OCI-LY1 (cell line): ENCODE measurements at regions not wholly inside any gene's neighbourhood (a gene's known extent, or its start where the extent isn't known, plus 50 kb on each side); places are given as distances from the start of the nearest gene placed in this dataset.

ENCODE experiments used
- H2AFZ ChIP-seq: fragments of 200-600 bp; sonication (generic), shearing (Covaris generic); 2 replicates; pipeline ENCODE4 v1.6.0; 2014; ENCODE audit warnings: antibody characterized with exemption, mild to moderate bottlenecking, low read length
- H3F3A ChIP-seq: fragments of 200-600 bp; sonication (generic), shearing (Covaris generic); 2 replicates; pipeline ENCODE4 v1.6.0; 2014; ENCODE audit warnings: mild to moderate bottlenecking, antibody characterized with exemption, low read length, moderate library complexity; ENCODE audit not compliant: insufficient read depth
- H3K27ac ChIP-seq: fragments of 200-600 bp; sonication (generic); 2 replicates; pipeline ENCODE4 v1.5.1; 2014; ENCODE audit warnings: low read length, mixed run types, mild to moderate bottlenecking, low read depth; ENCODE audit not compliant: poor library complexity, severe bottlenecking
- H3K27me3 ChIP-seq: fragments of 200-600 bp; sonication (generic); 2 replicates; pipeline ENCODE4 v1.6.0; 2014; ENCODE audit warnings: antibody characterized with exemption, mild to moderate bottlenecking, low read length, moderate library complexity; ENCODE audit not compliant: insufficient read depth
- H3K36me3 ChIP-seq: fragments of 200-600 bp; sonication (generic); 2 replicates; pipeline ENCODE4 v1.6.1; 2014; ENCODE audit warnings: mild to moderate bottlenecking, antibody characterized with exemption, low read length, moderate library complexity, mixed read lengths; ENCODE audit not compliant: insufficient read depth
- H3K4me1 ChIP-seq: fragments of 200-600 bp; sonication (generic); 2 replicates; pipeline ENCODE4 v1.5.1; 2014; ENCODE audit warnings: mild to moderate bottlenecking, low read length, moderate library complexity; ENCODE audit not compliant: insufficient read depth, severe bottlenecking
- H3K4me2 ChIP-seq: fragments of 200-600 bp; sonication (generic), shearing (Covaris generic); 2 replicates; pipeline ENCODE4 v1.6.1; 2014; ENCODE audit warnings: low read length
- H3K4me3 ChIP-seq: fragments of 200-600 bp; sonication (generic); 2 replicates; pipeline ENCODE4 v1.5.1; 2014; ENCODE audit warnings: low read length, low read depth, mild to moderate bottlenecking, mixed read lengths; ENCODE audit not compliant: poor library complexity, severe bottlenecking
- H3K79me2 ChIP-seq: fragments of 200-600 bp; shearing (Covaris generic); 2 replicates; pipeline ENCODE4 v1.6.1; 2016; ENCODE audit warnings: mixed run types, low read length, mixed read lengths; ENCODE audit not compliant: insufficient read depth
- H3K9ac ChIP-seq: fragments of 200-600 bp; sonication (generic), shearing (Covaris generic); 2 replicates; pipeline ENCODE4 v1.6.1; 2014; ENCODE audit warnings: mild to moderate bottlenecking, low read length, mixed read lengths
- H3K9me2 ChIP-seq: fragments of 200-600 bp; sonication (generic), shearing (Covaris generic); 2 replicates; pipeline ENCODE4 v1.6.1; 2014; ENCODE audit warnings: low read depth, mild to moderate bottlenecking, low read length, mixed read lengths
- H3K9me3 ChIP-seq: fragments of 200-600 bp; shearing (Covaris generic); 2 replicates; pipeline ENCODE4 v1.6.1; 2014; ENCODE audit warnings: low read length, mixed read lengths
- H4K20me1 ChIP-seq: fragments of 200-600 bp; sonication (generic), shearing (Covaris generic); 2 replicates; pipeline ENCODE4 v1.6.0; 2016; ENCODE audit warnings: mild to moderate bottlenecking, low read length; ENCODE audit not compliant: insufficient read depth
- EZH2 ChIP-seq: fragments of 200-600 bp; sonication (generic), shearing (Covaris generic); IDR thresholded peaks from 2 replicates; pipeline ENCODE4 v1.8.0; 2017; ENCODE audit warnings: borderline replicate concordance, mixed run types, mild to moderate bottlenecking, antibody characterized with exemption, low read length, moderate library complexity, mixed read lengths
- TF ChIP-seq, protein P1 (sequence below): fragments of 200-600 bp; sonication (generic), shearing (Covaris generic); IDR thresholded peaks from 2 replicates; pipeline ENCODE4 v1.5.1; 2017; ENCODE audit warnings: mild to moderate bottlenecking, antibody characterized with exemption, low read length, moderate library complexity, mixed read lengths

DNA sequence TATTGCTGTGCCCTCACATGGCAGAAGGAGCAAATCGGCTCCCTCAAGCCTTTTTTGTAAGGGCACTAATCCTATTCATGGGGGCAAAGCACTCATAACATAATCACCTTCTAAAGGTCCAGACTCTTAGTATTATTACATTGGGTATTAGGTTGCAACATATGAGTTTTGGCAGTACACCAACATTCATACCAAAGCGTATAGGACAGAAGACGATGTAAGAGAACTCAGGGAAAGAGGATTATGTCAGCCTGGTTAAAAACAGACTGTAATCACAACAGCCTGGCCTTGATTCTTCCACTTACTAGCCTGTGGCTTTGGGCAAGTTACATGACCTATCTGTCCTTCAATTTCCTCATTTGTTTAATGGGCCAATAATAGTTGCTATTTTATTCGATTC, 828.5 kb upstream of the NECTIN3 start:
- no peaks in the 10 kb centered on the region for H3K9me3 ChIP-seq
- no peaks in the 10 kb centered on the region for H3F3A ChIP-seq
- H3K4me3 ChIP-seq, result no peak overlapping the region
- H3K36me3 ChIP-seq, result no peaks in the 10 kb centered on the region
- H4K20me1 ChIP-seq, result no peaks in the 10 kb centered on the region
- no peaks in the 10 kb centered on the region for H3K27me3 ChIP-seq
- H3K27ac ChIP-seq, result no peak overlapping the region
- H3K4me1 ChIP-seq, result no peaks in the 10 kb centered on the region
- H3K4me2 ChIP-seq, result no peak overlapping the region
- no peaks in the 10 kb centered on the region for H3K9me2 ChIP-seq
- no peaks in the 10 kb centered on the region for H3K79me2 ChIP-seq
- no peak overlapping the region for H2AFZ ChIP-seq
- TF ChIP-seq, protein P1, sequence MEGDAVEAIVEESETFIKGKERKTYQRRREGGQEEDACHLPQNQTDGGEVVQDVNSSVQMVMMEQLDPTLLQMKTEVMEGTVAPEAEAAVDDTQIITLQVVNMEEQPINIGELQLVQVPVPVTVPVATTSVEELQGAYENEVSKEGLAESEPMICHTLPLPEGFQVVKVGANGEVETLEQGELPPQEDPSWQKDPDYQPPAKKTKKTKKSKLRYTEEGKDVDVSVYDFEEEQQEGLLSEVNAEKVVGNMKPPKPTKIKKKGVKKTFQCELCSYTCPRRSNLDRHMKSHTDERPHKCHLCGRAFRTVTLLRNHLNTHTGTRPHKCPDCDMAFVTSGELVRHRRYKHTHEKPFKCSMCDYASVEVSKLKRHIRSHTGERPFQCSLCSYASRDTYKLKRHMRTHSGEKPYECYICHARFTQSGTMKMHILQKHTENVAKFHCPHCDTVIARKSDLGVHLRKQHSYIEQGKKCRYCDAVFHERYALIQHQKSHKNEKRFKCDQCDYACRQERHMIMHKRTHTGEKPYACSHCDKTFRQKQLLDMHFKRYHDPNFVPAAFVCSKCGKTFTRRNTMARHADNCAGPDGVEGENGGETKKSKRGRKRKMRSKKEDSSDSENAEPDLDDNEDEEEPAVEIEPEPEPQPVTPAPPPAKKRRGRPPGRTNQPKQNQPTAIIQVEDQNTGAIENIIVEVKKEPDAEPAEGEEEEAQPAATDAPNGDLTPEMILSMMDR, result no peak
- no peak for TF ChIP-seq EZH2
- no peak overlapping the region for H3K9ac ChIP-seq

DNA sequence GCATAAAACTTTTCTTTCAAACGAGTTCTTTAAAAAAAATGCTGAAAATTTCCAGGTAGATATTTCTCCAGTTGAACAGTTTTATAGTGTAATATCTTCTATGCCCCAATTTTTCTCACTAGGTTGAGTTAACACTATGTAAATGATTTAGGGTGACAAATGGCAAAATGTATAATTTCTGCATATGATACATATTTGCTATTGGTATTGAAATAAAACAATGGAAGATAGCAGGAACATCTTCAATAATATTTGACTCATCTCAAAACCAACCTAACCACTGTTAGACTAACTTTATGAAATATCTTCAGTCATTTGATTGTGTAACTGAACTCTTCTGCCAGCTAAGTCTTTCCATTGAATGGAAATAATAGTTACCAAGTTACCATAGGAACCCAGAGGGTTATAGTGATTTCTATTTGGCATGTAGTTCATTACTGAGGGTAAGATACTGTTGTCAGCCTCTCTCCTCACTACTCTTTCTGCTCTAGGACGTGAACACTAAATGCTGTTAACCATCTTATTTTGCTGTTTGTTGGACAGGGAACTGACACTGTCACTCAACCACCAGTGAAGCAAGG, 824.7 kb upstream of the NECTIN3 start:
- H3K9me3 ChIP-seq, result no peaks in the 10 kb centered on the region
- no peaks in the 10 kb centered on the region for H3K9me2 ChIP-seq
- no peaks in the 10 kb centered on the region for H3K4me1 ChIP-seq
- no peaks in the 10 kb centered on the region for H3K36me3 ChIP-seq
- no peaks in the 10 kb centered on the region for H3K27me3 ChIP-seq
- H2AFZ ChIP-seq, result no peak overlapping the region
- H4K20me1 ChIP-seq, result no peaks in the 10 kb centered on the region
- no peak overlapping the region for H3K27ac ChIP-seq
- no peaks in the 10 kb centered on the region for H3F3A ChIP-seq
- no peak overlapping the region for H3K4me3 ChIP-seq
- no peaks in the 10 kb centered on the region for H3K79me2 ChIP-seq
- TF ChIP-seq, protein P1, result no peak
- no peak for TF ChIP-seq EZH2
- H3K9ac ChIP-seq, result no peak overlapping the region
- no peak overlapping the region for H3K4me2 ChIP-seq

DNA sequence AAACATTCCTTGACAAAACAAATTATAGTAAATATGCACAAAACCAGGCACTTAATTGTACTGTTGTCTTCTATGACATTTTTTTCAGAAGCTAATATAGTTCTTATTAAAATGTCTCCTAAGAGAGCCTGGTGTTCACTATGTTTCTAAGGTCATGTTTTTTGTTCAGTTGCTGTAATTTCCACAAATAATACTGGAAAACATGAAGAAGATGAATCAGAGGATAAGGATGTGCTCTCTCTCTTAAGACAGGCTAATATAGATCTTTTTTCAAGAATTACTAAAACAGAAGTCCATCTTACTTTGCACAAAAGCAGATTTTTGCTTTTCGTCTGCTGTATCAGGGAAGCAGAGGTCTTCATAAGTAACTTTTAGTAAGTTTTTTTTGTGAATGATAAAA, 823.0 kb upstream of the NECTIN3 start:
- Histone ChIP-seq H3K4me1 (no peaks in the 10 kb centered on the region), H3K79me2 (no peaks in the 10 kb centered on the region), H3K9me3 (no peaks in the 10 kb centered on the region), H3K27me3 (no peaks in the 10 kb centered on the region), H4K20me1 (no peaks in the 10 kb centered on the region), H3K4me3 (no peak overlapping the region), H3K27ac (no peak overlapping the region), H3K9ac (no peak overlapping the region), H3K4me2 (no peak overlapping the region), H3K36me3 (no peaks in the 10 kb centered on the region), H2AFZ (no peak overlapping the region), H3K9me2 (no peaks in the 10 kb centered on the region), H3F3A (no peaks in the 10 kb centered on the region)
- TF ChIP-seq EZH2, result no peak
- TF ChIP-seq, protein P1, result no peak
